Inferior parietal cortex (tissue), 1 donor: ENCODE measurements at regions not wholly inside any gene's neighbourhood (a gene's known extent, or its start where the extent isn't known, plus 50 kb on each side); places are given as distances from the start of the nearest gene placed in this dataset.
"Not testable (repeated sequence)": the region's sequence is repeated elsewhere in the genome, so short reads cannot be mapped to it uniquely, and the experiment has no call there.

Experiments
- DNase-seq: peaks from one replicate; pipeline ENCODE4 v3.0.0-alpha.2; 2016; ENCODE audit errors: extremely low spot score

DNA sequence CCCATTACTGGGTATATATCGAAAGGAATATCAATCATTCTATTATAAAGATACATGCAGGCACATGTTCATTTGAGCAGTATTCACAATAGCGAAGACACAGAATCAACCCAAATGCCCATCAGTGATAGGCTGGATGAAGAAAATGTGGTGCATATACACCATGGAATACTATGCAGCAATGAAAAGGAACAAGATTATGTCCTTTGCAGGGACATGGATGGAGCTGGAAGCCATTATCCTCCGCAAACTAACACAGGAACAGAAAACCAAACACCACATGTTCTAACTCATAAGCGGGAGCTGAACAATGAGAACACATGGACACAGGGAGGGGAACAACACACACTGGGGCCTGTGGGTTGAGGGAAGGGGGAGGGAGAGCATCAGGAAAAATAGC, 434.3 kb downstream of the BUD13 start:
- DNase-seq: not testable (repeated sequence)

- no peak for DNase-seq
Observed at GRCh38 chr11:116336540-116336939, 436.2 kb downstream of the BUD13 start.

GRCh38 chr11:116335891-116336290, 436.9 kb downstream of the BUD13 start:
- DNase-seq: no peak

DNA sequence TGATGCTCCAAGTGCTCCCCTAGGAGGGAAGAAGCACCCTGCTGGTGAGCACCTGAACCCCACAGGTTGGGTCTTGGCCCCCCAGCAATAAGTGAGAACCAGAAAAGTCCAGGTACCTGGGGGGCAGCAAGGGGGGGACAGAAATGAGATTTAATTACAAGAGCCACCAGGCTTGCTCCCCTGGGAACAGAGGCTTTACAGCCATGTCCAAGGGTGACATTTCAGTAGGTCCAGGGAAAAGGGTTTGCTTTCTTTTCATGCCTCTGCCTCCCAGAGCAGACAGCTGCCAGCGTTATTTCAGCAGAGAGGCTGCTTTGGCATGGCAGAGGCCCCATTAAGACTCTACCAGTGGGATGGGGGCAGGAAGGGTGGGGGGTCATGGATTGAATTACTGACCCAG, 437.7 kb downstream of the BUD13 start:
- DNase-seq: no peak

GRCh38 chr11:116334596-116334995, 438.2 kb downstream of the BUD13 start:
- no peak for DNase-seq

GRCh38 chr11:116333001-116333535, 439.7 kb downstream of the BUD13 start:
- no peak for DNase-seq

- no peak for DNase-seq
Observed at GRCh38 chr11:116332391-116332790, 440.4 kb downstream of the BUD13 start.

DNA sequence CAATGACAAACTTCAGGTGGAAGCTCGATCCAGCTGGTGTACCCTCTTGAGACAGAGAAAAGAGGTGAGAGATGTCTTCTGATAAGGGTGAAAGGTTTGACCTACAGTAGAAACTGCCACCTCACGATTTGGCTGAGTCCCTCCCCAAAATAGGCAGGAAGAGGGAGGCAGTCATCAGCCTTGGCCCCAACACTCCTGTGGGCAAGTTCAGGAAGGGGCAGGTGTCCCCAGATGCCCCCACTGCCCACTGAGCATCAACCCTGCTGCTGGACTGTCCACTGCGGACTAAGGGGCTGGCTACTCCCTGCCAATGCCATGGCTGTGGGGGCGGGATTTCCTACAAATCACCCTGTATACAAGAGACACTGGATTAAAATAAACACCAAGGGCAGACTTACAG, 441.4 kb downstream of the BUD13 start:
- DNase-seq: no peak

GRCh38 chr11:116330439-116331185, 442.2 kb downstream of the BUD13 start:
- DNase-seq: no peak

DNA sequence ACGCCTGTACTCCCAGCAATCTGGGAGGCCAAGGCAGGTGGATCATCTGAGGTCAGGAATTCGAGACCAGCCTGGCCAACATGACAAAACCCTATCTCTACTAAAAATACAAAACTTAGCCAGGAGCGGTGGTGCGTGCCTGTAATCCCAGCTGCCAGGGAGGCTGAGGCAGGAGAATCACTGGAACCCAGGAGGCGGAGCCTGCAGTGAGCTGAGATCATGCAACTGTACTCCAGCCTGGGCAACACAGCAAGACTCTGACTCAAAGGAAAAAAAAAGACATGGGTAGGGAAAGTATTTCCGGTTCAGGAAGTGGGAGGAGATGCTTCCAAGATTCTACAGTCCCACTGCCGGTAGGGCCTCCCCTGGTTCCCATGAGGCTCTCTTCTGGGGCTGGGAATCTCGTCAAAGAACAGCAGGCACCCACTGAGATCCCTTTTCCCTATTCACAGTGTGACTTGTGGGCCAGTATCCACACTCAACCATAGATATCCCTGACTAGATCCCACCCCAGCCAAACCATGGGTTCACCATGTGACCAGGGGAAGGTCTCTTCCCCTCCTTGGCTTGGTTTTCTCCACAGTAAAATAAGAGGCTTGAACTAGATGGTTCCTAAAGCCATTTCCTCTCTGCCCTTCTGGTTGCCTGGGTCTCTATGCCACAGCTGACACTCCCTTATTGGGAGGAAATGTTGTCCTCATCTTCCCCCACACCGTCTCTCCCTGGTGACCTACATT, 443.3 kb downstream of the BUD13 start:
- DNase-seq: no peak

DNA sequence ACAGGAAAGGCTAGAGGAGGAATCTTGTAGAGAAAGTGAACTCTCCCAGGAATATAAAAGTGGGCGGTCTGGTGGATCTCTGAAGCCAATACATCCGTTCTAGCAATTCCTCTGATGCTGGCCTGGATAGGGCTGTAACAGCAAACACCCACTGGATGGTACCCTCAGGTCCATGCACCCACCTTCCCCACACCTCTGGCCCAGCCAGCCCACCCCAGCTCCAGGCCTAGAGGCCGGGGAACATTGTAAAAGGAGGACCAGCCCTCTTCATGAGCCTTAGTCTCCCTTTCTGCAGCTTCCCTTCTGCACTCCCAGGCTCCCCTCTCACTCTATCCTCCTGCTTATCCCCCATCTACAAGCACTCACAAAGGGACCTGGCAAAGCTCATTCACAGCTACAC, 443.9 kb downstream of the BUD13 start:
- no peak for DNase-seq

GRCh38 chr11:116328391-116328790, 444.4 kb downstream of the BUD13 start:
- DNase-seq: no peak

- no peak for DNase-seq
Observed at GRCh38 chr11:116326146-116326545, 446.6 kb downstream of the BUD13 start.

- DNase-seq: no peak
Observed at GRCh38 chr11:116325247-116325646, 447.5 kb downstream of the BUD13 start.

GRCh38 chr11:116324077-116324476, 448.7 kb downstream of the BUD13 start:
- DNase-seq: not testable (repeated sequence)

DNA sequence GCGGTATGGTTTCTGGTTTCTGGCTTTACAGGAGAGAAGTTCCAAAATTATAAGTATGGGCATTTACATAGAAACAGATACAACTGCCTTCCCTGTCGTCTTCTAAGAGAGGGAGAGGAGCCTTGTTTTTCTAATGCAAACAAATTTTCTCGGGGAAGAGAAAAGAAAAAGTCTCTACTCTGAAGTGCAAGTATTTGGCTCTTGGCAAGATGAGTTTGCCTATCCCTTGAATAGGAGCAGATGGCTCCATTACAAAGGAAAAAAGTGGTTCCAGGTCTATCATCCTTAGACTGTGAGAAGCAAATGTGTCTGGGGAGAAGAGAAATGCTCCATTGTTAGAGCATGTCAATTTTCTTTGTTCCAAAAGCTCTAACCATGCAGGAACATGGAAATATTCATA, 455.6 kb downstream of the BUD13 start:
- DNase-seq: no peak

DNA sequence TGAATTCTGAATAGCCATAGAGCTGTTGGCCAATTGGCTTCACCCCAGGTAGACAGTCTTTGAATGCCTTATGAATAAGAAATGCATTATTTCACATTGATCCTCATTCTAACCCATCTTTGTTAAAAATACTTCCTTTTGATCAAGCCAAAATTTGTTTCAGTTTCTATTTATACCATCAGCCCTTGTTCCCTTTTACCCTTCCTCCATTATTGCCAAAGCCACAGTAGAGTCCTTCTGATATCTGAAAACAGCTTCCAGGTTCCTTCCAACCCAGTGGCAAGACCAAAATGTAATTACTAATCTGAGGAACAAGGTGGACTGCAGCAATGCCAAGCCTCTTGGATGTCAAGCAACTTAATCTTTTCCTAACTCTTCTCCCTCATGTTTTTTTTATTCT, 458.8 kb downstream of the BUD13 start:
- DNase-seq: no peak

DNA sequence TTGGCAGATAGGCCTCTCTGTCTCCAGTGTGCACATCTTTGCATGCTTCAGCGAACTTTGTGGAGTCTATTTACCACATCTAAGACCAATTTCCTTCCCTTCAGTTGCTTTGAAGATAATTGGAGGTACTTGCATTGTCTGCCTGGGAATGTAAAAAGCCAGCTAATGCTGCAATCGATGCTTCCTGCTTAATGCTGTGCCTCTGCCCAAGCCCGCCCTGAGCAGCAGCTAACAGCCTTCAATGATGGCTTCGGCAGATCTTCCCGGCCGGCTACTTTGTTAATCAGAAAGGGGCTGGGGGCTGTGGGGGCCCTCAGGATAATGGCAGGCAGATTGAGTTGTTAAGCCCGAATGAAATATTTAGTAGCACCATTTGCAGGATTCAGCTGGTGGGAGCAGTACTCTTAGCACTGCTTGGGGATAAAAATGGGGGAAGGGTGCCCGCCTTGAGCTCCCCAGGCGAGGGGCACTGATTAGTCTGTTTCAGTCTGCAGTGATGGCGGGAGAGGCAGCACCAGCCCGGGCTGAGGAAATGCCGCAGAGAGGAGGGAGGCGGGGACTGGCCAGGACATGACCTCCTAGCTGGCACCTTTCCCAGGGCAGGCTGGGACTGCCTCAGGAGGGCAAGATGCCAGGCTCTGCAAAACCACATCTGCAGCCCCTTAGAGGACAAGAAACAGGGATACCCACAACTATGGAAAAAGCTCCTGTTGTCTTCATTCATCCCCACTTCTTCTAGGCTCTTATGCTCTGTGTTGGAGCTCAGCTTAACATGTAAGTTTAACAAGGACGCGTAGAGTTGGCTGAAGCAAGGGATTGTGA, 460.0 kb downstream of the BUD13 start:
- peak; percentile 74 for DNase-seq

DNA sequence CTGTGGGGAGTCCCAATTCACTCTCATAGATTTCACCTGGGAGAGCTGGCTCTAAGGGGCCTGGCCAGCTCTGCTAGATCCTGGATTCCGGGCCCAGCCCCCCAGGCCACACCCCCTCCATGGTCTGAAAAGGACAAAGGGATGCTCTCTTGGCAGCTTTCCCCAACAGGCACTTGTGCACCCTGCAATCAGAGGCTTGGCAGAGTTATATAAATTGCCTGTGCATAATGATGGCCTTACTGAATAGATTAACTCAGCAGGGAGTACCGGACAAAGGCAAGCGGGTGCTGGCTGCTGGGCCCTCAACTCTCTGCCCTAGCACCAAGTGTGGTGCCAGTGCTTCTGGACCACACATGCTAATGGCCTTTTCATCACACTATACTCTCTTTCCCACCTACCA, 461.6 kb downstream of the BUD13 start:
- DNase-seq: no peak

DNA sequence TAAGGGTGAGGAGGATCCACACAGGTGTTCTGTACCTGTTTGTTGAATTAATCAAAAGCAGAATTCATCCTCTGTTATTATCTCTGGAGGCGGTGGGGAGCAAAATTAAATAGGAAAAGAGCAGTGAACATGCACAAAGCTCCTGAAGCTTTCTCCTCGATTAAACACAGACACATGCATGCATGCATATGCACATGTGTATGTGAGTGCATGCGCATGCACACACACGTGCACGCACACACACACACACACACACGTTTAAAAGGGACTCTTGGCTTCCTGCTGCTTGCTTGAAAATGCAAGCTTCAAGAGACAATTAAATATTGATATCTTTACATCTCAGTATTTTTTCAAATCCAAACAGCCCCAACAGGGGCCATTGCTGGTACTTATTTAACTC, 462.1 kb downstream of the BUD13 start:
- DNase-seq: no peak

DNA sequence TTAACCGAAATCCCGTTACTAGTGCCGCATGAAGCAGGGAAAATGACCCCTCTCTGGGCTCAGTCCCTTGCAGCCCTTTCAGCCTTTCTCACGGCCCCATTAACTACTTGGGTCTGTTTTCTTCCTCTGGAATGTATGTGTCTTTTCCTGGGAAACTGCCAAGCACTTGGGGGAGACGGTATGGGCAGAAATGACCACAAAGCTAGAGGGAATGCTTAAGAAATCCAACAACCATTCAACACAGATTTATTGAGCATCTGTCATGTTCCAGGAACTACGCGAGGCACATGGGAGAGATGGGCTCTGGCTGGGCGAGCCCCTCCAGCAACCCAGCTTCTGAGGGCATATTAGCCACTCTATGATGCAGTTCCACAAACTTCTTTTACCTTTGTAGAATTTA, 462.6 kb downstream of the BUD13 start:
- DNase-seq: no peak

- DNase-seq: no peak
Observed at GRCh38 chr11:116309446-116309845, 463.3 kb downstream of the BUD13 start.
